Osteocyte (in vitro differentiated cells): ENCODE measurements at regions not wholly inside any gene's neighbourhood (a gene's known extent, or its start where the extent isn't known, plus 50 kb on each side); places are given as distances from the start of the nearest gene placed in this dataset.

Source experiments
- DNase-seq: peaks from one replicate; pipeline ENCODE4 v3.0.0; 2021; ENCODE audit warnings: mixed read lengths; ENCODE audit not compliant: unreplicated experiment; ENCODE audit errors: extremely low spot score
- H3K27ac Mint-ChIP-seq: one replicate; pipeline ENCODE4 v1.8.0; 2021; ENCODE audit warnings: mild to moderate bottlenecking, mixed read lengths; ENCODE audit not compliant: unreplicated experiment
- H3K27me3 Mint-ChIP-seq: one replicate; pipeline ENCODE4 v1.8.0; 2021; ENCODE audit warnings: mixed read lengths; ENCODE audit not compliant: unreplicated experiment
- H3K36me3 Mint-ChIP-seq: one replicate; pipeline ENCODE4 v1.8.0; 2021; ENCODE audit warnings: mixed read lengths; ENCODE audit not compliant: unreplicated experiment
- H3K4me1 Mint-ChIP-seq: one replicate; pipeline ENCODE4 v1.8.0; 2021; ENCODE audit warnings: mixed read lengths; ENCODE audit not compliant: unreplicated experiment
- H3K4me3 Mint-ChIP-seq: one replicate; pipeline ENCODE4 v1.8.0; 2021; ENCODE audit warnings: mild to moderate bottlenecking, moderate library complexity, mixed read lengths; ENCODE audit not compliant: unreplicated experiment
- H3K9me3 Mint-ChIP-seq: one replicate; pipeline ENCODE4 v1.8.0; 2021; ENCODE audit warnings: mixed read lengths; ENCODE audit not compliant: unreplicated experiment
- CTCF ChIP-seq: fragments of 200-600 bp; sonication (generic); IDR thresholded peaks from 2 replicates; pipeline ENCODE4 v1.5.0; 2021; ENCODE audit warnings: antibody characterized with exemption, mild to moderate bottlenecking, moderate library complexity

- H3K27me3 Mint-ChIP-seq = no peaks in the 10 kb centered on the region
These were observed 471.6 kb upstream of the ERCC4 start for GRCh38 chr16:13448346-13448745.

GRCh38 chr16:13453325-13453724 is 466.6 kb upstream of the ERCC4 start:
- H3K36me3 Mint-ChIP-seq = no peaks in the 10 kb centered on the region
- H3K4me1 Mint-ChIP-seq = no peaks in the 10 kb centered on the region
- H3K27me3 Mint-ChIP-seq = no peaks in the 10 kb centered on the region
- no peak overlapping the region for H3K4me3 Mint-ChIP-seq
- no peak overlapping the region for H3K27ac Mint-ChIP-seq
- no peak for TF ChIP-seq CTCF
- peaks cover 4% of the 10 kb centered on the region for H3K9me3 Mint-ChIP-seq
- no peak for DNase-seq

More at GRCh38 chr16:13448346-13448745, 471.6 kb upstream of the ERCC4 start:
- TF ChIP-seq CTCF = no peak
- no peak for DNase-seq
- Mint-ChIP-seq H3K4me1 (no peaks in the 10 kb centered on the region), H3K27ac (no peak overlapping the region), H3K36me3 (no peaks in the 10 kb centered on the region), H3K4me3 (no peak overlapping the region), H3K9me3 (no peaks in the 10 kb centered on the region)

GRCh38 chr16:13453938-13454553 is 465.9 kb upstream of the ERCC4 start:
- H3K4me1 Mint-ChIP-seq = no peaks in the 10 kb centered on the region
- peaks cover 4% of the 10 kb centered on the region for H3K9me3 Mint-ChIP-seq
- H3K27me3 Mint-ChIP-seq = no peaks in the 10 kb centered on the region
- DNase-seq = no peak
- H3K27ac Mint-ChIP-seq = no peak overlapping the region
- peak; percentile 44 for TF ChIP-seq CTCF
- no peaks in the 10 kb centered on the region for H3K36me3 Mint-ChIP-seq
- H3K4me3 Mint-ChIP-seq = no peak overlapping the region

GRCh38 chr16:13463619-13464018 is 456.3 kb upstream of the ERCC4 start:
- H3K4me3 Mint-ChIP-seq = no peak overlapping the region

GRCh38 chr16:13471036-13471435 is 448.9 kb upstream of the ERCC4 start:
- no peaks in the 10 kb centered on the region for H3K27me3 Mint-ChIP-seq
- peaks cover 2% of the 10 kb centered on the region for H3K36me3 Mint-ChIP-seq
- peaks cover 49% of the 10 kb centered on the region for H3K9me3 Mint-ChIP-seq
- no peaks in the 10 kb centered on the region for H3K4me1 Mint-ChIP-seq
- no peak overlapping the region for H3K27ac Mint-ChIP-seq
- H3K4me3 Mint-ChIP-seq = no peak overlapping the region
- no peak for DNase-seq
- no peak for TF ChIP-seq CTCF

More at GRCh38 chr16:13463619-13464018, 456.3 kb upstream of the ERCC4 start:
- no peaks in the 10 kb centered on the region for H3K27me3 Mint-ChIP-seq
- H3K36me3 Mint-ChIP-seq = no peaks in the 10 kb centered on the region
- no peaks in the 10 kb centered on the region for H3K4me1 Mint-ChIP-seq
- no peak overlapping the region for H3K27ac Mint-ChIP-seq
- H3K9me3 Mint-ChIP-seq = peaks cover 36% of the 10 kb centered on the region
- DNase-seq = no peak
- TF ChIP-seq CTCF = no peak
